Heart right ventricle (tissue), 16 donors: ENCODE measurements at regions not wholly inside any gene's neighbourhood (a gene's known extent, or its start where the extent isn't known, plus 50 kb on each side); places are given as distances from the start of the nearest gene placed in this dataset.

ENCODE experiments used
- ATAC-seq, 8 donors: fragments of 200-7000 bp; cut with Tn5 transposase; one replicate each; pipeline ENCODE4 v1.9.1; 2020; ENCODE audit warnings: mild to moderate bottlenecking in 8 of 8, moderate library complexity in 8 of 8, moderate number of reproducible peaks in 1 of 8
- DNase-seq, 2 donors: peaks; one replicate each; pipeline ENCODE4 v3.0.0-alpha.2; 2020
- H3K27ac ChIP-seq, 10 donors: fragments of 200-600 bp; sonication (generic) in 2 of 10; one replicate each; pipeline versions ENCODE4 v1.5.0 to v1.8.0; 2020 to 2022; ENCODE audit warnings: mild to moderate bottlenecking in 3 of 10
- H3K27me3 ChIP-seq, 7 donors: fragments of 200-600 bp; one replicate each; pipeline ENCODE4 v1.8.0; 2021 to 2022; ENCODE audit warnings: mild to moderate bottlenecking in 2 of 7
- H3K36me3 ChIP-seq, 9 donors: fragments of 200-600 bp; sonication (generic) in 1 of 9; one replicate each; pipeline versions ENCODE4 v1.5.0 to v1.8.0; 2020 to 2022; ENCODE audit warnings: mild to moderate bottlenecking in 2 of 9
- H3K4me1 ChIP-seq, 9 donors: fragments of 200-600 bp; sonication (generic) in 1 of 9; one replicate each; pipeline versions ENCODE4 v1.5.0 to v1.8.0; 2020 to 2022; ENCODE audit warnings: mild to moderate bottlenecking in 4 of 9
- H3K4me3 ChIP-seq, 10 donors: fragments of 200-600 bp; sonication (generic) in 2 of 10; one replicate each; pipeline versions ENCODE4 v1.5.0 to v1.8.0; 2020 to 2022; ENCODE audit warnings: mild to moderate bottlenecking in 7 of 10, moderate library complexity in 2 of 10
- H3K9me3 ChIP-seq, 11 donors: fragments of 200-600 bp in 10 of 11; sonication (generic) in 2 of 11; one replicate each; pipeline versions ENCODE4 v1.5.0 to v1.8.0; 2013 to 2022; ENCODE audit warnings: mild to moderate bottlenecking in 2 of 11, control low read depth in 1 of 11, moderate library complexity in 1 of 11
- CTCF ChIP-seq, 9 donors: fragments of 200-600 bp; sonication (generic) in 2 of 9; IDR thresholded peaks; one replicate each; pipeline versions ENCODE4 v1.5.0 to v1.8.0; 2021 to 2022; ENCODE audit warnings: antibody characterized with exemption in 9 of 9, mild to moderate bottlenecking in 5 of 9, moderate library complexity in 1 of 9
- WGBS, 2 donors: extraction: QIAGEN DNeasy Blood & Tissue Kit; methylation state at CpG; one replicate each; pipeline ENCODE4 v1.1.7; 2013; ENCODE audit warnings: inconsistent platforms in 1 of 2; 5-methylcytosine and 5-hydroxymethylcytosine counted together
- intact Hi-C, 10 donors: fragments of 100-400 bp; cut with DNase I; formaldehyde crosslinking; loops; one replicate each; pipeline versions ENCODE4 v1.11.1 to v1.14.2; 2022
- donor health status: Arrhythmogenic right ventricular cardiomyopathy.
- donor health status: ischemic (EF 13 %, LVEDD 7.1; RV severe dilation, severe dysfunction).
- donor health status: healthy with polysubstance abuse.
- donor health status: DM: no; HTN: yes; CAD: no.
- donor health status: DM: no; HTN: no; CAD: no.
- donor health status: ischemic (EF 25% LVEDD 6.9; RV normal size, moderate dysfunction).
- donor health status: ischemic (EF 25% LVEDD 5.7; RV mildly dilated, moderate dysfunction).
- donor health status: healthy.
- donor health status: DM: yes; HTN: yes; CAD: no.
- donor health status: Ischemic cardiomyopathy.
- donor health status: ischemic (EF 35%, LVEDD 5.7; RV mildly dilated, moderate dysfunction).
- donor health status: nonischemic (EF 11% LVEDD 7.7; RV severe dilation, severe dysfunction).
- donor health status: DM: yes; HTN: yes; CAD: no.
- donor health status: PGD.
- donor health status: ischemic (EF 29% LVEDD 5.4; RV normal size, mild dysfunction).
- donor health status: nonischemic (EF 23%, LVEDD 6.1; RV moderate dilation, normal function).

GRCh38 chr5:3220638-3221288 lies 374.9 kb upstream of the IRX1 start:
- Histone ChIP-seq H3K27ac (no peak overlapping the region), H3K27me3 (no peaks in the 10 kb centered on the region), H3K4me3 (no peak overlapping the region), H3K36me3 (no peaks in the 10 kb centered on the region), H3K4me1 (no peaks in the 10 kb centered on the region), H3K9me3 (no peaks in the 10 kb centered on the region)
- WGBS, 2 donors, result 89% methylated on average over 31 of the region's 31 CpGs
- intact Hi-C loops, result no loop called here
- TF ChIP-seq CTCF (IDR thresholded peaks at IDR 0.05), result no peak
- DNase-seq, result no peak
- no peak for ATAC-seq

- Histone ChIP-seq H3K27me3 (no peaks in the 10 kb centered on the region), H3K9me3 (no peaks in the 10 kb centered on the region), H3K36me3 (no peaks in the 10 kb centered on the region), H3K4me1 (no peaks in the 10 kb centered on the region), H3K4me3 (no peak overlapping the region), H3K27ac (no peak overlapping the region)
- no peak for ATAC-seq
- no peak for TF ChIP-seq CTCF (IDR thresholded peaks at IDR 0.05)
- DNase-seq, result no peak
- intact Hi-C loops, result no loop called here
- WGBS, 2 donors, result 83% methylated on average over 13 of the region's 13 CpGs
Observed at GRCh38 chr5:3220201-3220600, 375.4 kb upstream of the IRX1 start.

- Histone ChIP-seq H3K27ac (no peak overlapping the region), H3K9me3 (no peaks in the 10 kb centered on the region), H3K4me1 (no peaks in the 10 kb centered on the region), H3K27me3 (peaks cover 0 to 10% (median 0%) of the 10 kb centered on the region in 7 donors), H3K4me3 (no peak overlapping the region), H3K36me3 (no peaks in the 10 kb centered on the region)
- ATAC-seq (no peak), DNase-seq (no peak)
- intact Hi-C loops, result no loop called here
- 83 to 84% methylated on average over 20 of the region's 20 CpGs for WGBS, 2 donors
- no peak for TF ChIP-seq CTCF (IDR thresholded peaks at IDR 0.05)
Observed at GRCh38 chr5:3218916-3219650, 376.5 kb upstream of the IRX1 start.

- no peaks in the 10 kb centered on the region for H3K36me3 ChIP-seq
- H3K4me3 ChIP-seq, result no peak overlapping the region
- no peaks in the 10 kb centered on the region for H3K4me1 ChIP-seq
- H3K27me3 ChIP-seq, result peaks cover 0 to 10% (median 0%) of the 10 kb centered on the region in 7 donors
- DNase-seq (no peak), ATAC-seq (no peak)
- no peaks in the 10 kb centered on the region for H3K9me3 ChIP-seq
- intact Hi-C loops, result no loop called here
- TF ChIP-seq CTCF (IDR thresholded peaks at IDR 0.05), result no peak
- WGBS, 2 donors, result 80 to 86% methylated on average over 22 of the region's 22 CpGs
- H3K27ac ChIP-seq, result no peak overlapping the region
Observed at GRCh38 chr5:3217771-3218495, 377.7 kb upstream of the IRX1 start.
